ENCODE measurements at regions not wholly inside any gene's neighbourhood (a gene's known extent, or its start where the extent isn't known, plus 50 kb on each side); places are given as distances from the start of the nearest gene placed in this dataset.

- TF ChIP-seq JUND (IDR thresholded peaks at IDR 0.05), result no peak
- no peak for TF ChIP-seq REST (IDR thresholded peaks at IDR 0.05)
- TF ChIP-seq, protein P1, sequence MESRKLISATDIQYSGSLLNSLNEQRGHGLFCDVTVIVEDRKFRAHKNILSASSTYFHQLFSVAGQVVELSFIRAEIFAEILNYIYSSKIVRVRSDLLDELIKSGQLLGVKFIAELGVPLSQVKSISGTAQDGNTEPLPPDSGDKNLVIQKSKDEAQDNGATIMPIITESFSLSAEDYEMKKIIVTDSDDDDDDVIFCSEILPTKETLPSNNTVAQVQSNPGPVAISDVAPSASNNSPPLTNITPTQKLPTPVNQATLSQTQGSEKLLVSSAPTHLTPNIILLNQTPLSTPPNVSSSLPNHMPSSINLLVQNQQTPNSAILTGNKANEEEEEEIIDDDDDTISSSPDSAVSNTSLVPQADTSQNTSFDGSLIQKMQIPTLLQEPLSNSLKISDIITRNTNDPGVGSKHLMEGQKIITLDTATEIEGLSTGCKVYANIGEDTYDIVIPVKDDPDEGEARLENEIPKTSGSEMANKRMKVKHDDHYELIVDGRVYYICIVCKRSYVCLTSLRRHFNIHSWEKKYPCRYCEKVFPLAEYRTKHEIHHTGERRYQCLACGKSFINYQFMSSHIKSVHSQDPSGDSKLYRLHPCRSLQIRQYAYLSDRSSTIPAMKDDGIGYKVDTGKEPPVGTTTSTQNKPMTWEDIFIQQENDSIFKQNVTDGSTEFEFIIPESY (IDR thresholded peaks at IDR 0.05), result no peak
- TF ChIP-seq MAX (IDR thresholded peaks at IDR 0.05), result no peak
- TF ChIP-seq, protein P2, sequence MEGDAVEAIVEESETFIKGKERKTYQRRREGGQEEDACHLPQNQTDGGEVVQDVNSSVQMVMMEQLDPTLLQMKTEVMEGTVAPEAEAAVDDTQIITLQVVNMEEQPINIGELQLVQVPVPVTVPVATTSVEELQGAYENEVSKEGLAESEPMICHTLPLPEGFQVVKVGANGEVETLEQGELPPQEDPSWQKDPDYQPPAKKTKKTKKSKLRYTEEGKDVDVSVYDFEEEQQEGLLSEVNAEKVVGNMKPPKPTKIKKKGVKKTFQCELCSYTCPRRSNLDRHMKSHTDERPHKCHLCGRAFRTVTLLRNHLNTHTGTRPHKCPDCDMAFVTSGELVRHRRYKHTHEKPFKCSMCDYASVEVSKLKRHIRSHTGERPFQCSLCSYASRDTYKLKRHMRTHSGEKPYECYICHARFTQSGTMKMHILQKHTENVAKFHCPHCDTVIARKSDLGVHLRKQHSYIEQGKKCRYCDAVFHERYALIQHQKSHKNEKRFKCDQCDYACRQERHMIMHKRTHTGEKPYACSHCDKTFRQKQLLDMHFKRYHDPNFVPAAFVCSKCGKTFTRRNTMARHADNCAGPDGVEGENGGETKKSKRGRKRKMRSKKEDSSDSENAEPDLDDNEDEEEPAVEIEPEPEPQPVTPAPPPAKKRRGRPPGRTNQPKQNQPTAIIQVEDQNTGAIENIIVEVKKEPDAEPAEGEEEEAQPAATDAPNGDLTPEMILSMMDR (IDR thresholded peaks at IDR 0.05; ENCODE audit: low read depth, low read length, missing input control), result no peak
- no peak for TF ChIP-seq SP1 (IDR thresholded peaks at IDR 0.05)
- no peak for TF ChIP-seq NR2F2 (IDR thresholded peaks at IDR 0.05)
Measured at GRCh38 chr20:52643034-52643433, 329.1 kb upstream of the TSHZ2 start.
